Retinal pigment epithelial cell (primary cell): ENCODE measurements at regions not wholly inside any gene's neighbourhood (a gene's known extent, or its start where the extent isn't known, plus 50 kb on each side); places are given as distances from the start of the nearest gene placed in this dataset.

Source experiments
- DNase-seq: peaks from one replicate; pipeline ENCODE4 v3.0.0-alpha.2; 2010; ENCODE audit warnings: low read depth
- H3K4me3 ChIP-seq: 2 replicates; pipeline ENCODE4 v1.5.1; 2011; ENCODE audit warnings: mild to moderate bottlenecking, low read length, control low read depth, moderate library complexity
- CTCF ChIP-seq: conservative IDR thresholded peaks from 2 replicates; pipeline ENCODE4 v1.5.1; 2011; ENCODE audit warnings: low read depth, low read length, control low read depth, inconsistent platforms

GRCh38 chr6:147135211-147135681 lies 69.0 kb upstream of the STXBP5 start:
- no peak for DNase-seq
- TF ChIP-seq CTCF, result no peak
- H3K4me3 ChIP-seq, result no peak overlapping the region

GRCh38 chr6:147136057-147136456 lies 68.2 kb upstream of the STXBP5 start:
- no peak for DNase-seq
- TF ChIP-seq CTCF, result no peak
- H3K4me3 ChIP-seq, result no peak overlapping the region

GRCh38 chr6:147137986-147138385 lies 66.2 kb upstream of the STXBP5 start:
- H3K4me3 ChIP-seq, result no peak overlapping the region
- TF ChIP-seq CTCF, result no peak
- no peak for DNase-seq

GRCh38 chr6:147138835-147139234 lies 65.4 kb upstream of the STXBP5 start:
- no peak for TF ChIP-seq CTCF

GRCh38 chr6:147141711-147142308 lies 62.4 kb upstream of the STXBP5 start:
- TF ChIP-seq CTCF, result no peak

More at GRCh38 chr6:147138835-147139234, 65.4 kb upstream of the STXBP5 start:
- no peak for DNase-seq
- H3K4me3 ChIP-seq, result no peak overlapping the region

GRCh38 chr6:147142684-147143245 lies 61.5 kb upstream of the STXBP5 start:
- no peak for TF ChIP-seq CTCF
- DNase-seq, result no peak
- H3K4me3 ChIP-seq, result no peak overlapping the region

More at GRCh38 chr6:147141711-147142308, 62.4 kb upstream of the STXBP5 start:
- no peak overlapping the region for H3K4me3 ChIP-seq
- no peak for DNase-seq

- H3K4me3 ChIP-seq, result no peak overlapping the region
- DNase-seq, result no peak
- TF ChIP-seq CTCF, result no peak
These were observed 55.1 kb upstream of the STXBP5 start for GRCh38 chr6:147149092-147149491.
